NCI-H82 treated with DMSO at 0.1 percent for 48 hours (cell line): ENCODE measurements at regions not wholly inside any gene's neighbourhood (a gene's known extent, or its start where the extent isn't known, plus 50 kb on each side); places are given as distances from the start of the nearest gene placed in this dataset.
A peak's percentile ranks its signal among the peaks of the same experiment; 100 is the strongest.
"Not testable (repeated sequence)": the region's sequence is repeated elsewhere in the genome, so short reads cannot be mapped to it uniquely, and the experiment has no call there.

Source experiments
- DNase-seq: peaks from one replicate; lab custom pipeline; 2025; ENCODE audit not compliant: unreplicated experiment; lab: John Stamatoyannopoulos, UW

DNA sequence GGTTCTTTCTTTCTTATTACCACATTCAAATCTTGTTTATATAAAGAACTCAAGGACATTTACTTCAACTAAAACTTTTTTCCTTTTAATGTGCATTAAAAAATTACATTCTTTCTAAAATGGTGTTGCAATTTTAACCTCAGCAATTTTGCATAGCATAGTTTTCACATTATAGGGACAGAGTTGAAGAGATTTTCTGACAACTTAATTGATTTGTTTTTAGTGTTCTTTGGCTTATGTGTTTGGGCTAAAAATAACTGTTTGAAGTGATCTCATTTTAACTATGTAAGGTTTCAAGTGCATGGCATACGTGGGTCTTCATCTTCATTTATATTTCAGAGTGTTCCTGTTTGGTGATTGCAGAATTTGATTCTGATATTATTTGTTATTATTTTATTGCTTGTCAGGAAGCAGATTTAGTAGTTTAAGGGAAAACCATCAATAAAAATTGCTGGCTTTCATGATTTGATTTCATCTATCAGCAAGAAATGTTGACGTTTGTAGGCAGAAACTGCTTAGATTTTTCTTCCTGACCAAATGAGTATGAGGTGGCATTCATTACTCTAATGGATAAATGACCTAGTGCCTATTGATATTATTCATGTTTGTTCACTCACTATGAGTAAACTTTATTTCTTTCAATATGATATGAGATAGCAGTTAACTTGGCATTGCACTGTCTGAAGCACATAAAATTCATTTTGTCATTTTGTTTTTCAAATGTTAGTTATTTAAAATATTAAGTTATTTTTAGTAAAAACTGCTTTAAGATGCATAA lies 398.4 kb downstream of the NUP35 start:
- DNase-seq, result no peak

DNA sequence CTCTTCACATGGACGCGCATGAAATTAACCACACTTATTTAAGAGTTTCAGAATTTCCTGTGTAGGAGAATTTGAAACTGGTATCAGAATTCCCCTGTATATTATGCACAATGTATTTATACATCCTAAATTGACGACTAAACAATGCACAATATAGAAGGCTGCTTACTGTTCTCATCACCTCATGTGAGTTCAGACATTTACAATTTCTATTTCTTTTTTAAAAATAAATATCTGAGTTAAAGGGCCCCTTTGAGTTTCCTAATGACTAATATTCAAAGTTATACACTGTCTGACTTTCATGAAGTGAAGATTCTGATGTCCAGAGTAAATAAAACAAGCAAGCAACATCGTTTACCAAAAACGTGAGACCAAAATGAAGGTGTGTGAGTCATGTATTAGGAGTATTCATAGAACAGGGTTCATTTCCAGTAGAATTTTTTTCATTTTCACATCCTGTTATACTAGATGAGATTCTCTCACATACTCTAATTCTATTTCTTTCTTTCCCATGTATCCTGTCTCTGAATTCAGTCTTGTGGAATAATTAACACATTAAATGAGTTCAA lies 406.2 kb downstream of the NUP35 start:
- DNase-seq, result no peak

DNA sequence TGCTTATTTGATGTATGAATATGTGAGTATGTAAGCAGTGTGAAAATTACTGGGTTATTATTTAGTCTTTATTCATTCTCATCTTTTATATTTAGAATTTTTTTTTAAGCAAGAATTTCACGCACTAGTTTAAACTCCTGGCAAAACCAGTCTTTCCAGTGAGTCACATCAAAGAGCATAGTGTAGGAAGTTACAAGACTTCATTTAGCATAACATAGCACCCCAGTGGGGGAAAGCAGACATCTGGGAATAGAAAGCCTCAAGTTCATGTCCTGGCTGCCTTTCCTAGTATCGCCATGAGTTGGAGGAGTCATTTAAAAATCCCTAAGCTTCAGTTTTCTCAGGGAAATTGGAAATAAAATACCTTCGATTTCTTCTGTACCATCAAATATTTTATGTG lies 408.3 kb downstream of the NUP35 start:
- DNase-seq, result no peak

DNA sequence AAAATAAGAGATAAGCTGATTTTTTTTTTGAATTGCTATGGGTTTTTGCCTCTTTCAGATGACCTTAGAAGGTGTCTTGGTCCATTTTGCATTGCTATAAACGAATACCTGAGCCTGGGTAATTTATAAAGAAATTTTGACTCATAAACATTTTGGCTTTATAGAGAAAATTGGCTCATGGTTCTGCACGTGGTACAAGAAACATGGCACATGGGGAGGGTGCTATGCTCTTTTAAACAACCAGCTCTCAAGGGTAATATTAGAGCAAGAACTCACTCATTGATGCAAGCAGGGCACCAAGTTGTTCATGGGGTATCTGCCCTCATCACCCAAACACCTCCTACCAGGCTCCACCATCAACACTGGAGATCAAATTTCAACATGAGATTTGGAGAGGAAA lies 408.8 kb downstream of the NUP35 start:
- no peak for DNase-seq

DNA sequence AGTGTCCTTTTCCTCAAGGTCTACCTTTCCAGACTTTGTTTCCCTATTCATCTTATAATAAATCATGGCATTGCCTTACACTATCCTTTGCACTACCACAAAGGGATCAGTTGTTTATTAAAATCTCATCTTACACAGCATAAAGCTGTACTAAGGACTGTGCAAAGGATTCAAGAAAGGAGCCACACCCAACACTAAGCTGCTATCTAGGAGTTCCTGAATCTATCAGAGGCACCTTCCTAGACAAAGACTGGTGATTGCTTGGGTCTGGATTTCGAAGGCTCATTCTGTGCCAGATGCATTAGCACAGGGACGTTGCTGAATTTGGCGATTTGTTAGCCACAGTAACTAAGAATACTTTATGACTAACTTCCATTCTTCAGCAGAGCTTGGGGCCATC lies 412.0 kb downstream of the NUP35 start:
- no peak for DNase-seq

DNA sequence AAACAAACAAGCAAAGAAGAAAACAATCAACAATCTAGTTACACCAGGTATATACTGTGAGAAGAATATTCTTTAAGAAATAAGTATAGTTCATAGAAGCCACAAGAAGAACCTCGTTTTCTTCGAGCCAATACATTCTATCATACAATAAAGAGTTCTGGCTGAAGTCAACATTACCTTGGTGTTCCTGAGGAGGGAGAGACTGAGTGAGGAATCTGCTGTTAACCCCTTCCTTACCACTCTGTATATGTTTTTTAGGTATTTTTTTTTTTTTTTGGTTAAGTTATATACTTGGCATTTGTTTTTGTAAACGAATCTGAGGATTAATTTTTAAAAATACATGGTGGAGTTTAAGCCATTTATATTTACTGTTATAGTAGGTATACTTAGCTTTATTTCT lies 412.5 kb downstream of the NUP35 start:
- DNase-seq, result no peak

DNA sequence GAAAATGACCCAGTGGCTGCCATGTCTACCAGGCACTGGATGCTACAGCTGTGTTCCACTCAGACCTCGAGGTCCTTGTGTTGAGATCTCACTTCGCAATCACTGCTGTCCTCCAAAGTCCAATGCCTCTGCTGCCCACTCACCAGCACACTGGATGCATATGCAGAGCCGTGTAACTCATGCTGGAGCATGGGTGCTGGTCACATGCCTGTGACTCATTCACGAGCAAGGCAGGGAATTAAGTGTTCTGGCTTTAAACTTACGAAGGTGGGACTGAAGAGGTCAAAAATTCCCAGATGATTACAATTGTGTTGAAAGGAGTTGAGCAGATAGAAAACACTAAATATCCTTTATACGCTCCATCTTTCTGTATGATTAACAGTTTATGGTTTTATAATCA lies 417.5 kb downstream of the NUP35 start:
- no peak for DNase-seq

DNA sequence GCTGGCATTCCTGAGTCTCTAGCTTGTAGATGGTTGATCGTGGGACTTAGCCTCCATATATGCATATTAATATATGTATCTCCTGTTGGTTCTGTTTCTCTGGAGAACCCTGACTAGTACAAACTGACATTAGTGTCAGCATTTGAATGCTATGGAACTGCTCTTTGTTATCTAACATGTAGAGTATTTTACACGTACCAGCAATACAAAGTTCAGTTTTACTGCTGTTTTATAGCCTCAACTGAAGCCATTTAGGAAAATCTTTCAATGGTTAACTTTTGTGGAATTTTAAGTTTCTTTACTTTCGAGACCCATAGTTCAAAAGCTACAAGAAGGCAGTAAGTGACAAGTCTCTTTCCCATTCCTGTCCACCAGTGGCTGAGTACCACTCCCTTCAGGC lies 418.4 kb downstream of the NUP35 start:
- no peak for DNase-seq

DNA sequence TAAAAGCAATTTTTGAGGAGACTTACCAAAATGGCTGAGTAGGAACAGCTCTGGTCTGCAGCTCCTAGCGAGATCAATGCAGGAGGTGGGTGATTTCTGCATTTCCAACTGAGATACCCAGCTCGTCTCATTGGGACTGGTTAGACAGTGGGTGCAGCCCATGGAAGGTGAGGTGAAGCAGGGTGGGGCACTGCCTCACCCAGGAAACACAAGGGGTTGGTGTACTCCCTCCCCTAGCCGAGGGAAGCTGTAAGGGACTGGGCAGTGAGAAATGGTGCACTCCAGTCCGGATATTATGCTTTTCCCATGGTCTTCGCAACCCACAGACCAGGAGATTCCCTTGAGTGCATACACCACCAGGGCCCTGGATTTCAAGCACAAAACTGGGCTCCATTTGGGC lies 419.0 kb downstream of the NUP35 start:
- no peak for DNase-seq

DNA sequence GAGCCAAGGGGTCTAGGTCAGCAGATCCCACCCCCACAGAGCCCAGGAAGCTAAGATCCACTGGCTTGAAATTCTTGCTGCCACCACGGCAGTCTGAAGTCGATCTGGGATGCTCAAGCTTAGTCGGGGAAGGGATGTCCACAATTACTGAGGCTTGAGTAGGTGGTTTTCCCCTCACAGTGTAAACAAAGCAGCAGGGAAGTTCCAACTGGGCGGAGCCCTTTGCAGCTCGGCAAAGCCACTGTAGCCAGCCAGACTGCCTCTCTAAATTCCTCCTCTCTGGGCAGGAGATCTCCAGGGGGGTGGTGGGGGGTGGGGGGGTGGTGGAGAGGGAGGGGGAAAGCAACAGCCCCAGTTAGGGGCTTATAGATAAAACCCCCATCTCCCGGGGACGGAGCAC lies 419.5 kb downstream of the NUP35 start:
- no peak for DNase-seq

DNA sequence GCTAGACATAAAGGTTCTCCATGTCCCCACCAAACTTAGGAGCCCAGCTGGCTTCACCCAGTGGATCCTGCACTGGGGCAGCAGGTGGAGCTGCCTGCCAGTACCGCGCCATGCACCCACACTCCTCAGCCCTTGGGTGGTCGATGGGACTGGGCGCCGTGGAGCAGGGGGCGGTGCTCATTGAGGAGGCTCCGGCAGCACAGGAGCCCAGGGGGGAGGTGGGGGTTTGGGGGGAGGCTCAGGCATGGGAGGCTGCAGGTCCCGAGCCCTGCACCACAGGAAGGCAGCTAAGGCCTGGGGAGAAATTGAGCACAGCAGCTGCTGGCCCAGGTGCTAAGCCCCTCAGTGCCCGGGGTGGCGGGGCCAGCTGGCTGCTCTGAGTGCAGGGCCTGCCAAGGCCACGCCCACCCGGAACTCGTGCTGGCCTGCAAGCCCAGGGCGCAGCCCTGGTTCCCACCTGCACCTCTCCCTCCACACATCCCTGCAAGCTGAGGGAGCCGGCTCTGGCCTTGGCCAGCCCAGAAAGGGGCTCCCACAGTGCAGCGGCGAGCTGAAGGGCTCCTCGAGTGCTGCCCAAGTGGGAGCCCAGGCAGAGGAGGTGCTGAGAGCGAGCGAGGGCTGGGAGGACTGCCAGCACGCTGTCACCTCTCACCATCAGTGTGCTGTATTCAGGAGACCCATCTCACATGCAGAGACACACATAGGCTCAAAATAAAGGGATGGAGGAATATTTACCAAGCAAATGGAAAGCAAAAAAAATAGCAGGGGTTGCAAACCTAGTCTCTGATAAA lies 422.5 kb downstream of the NUP35 start:
- DNase-seq, result not testable (repeated sequence)

DNA sequence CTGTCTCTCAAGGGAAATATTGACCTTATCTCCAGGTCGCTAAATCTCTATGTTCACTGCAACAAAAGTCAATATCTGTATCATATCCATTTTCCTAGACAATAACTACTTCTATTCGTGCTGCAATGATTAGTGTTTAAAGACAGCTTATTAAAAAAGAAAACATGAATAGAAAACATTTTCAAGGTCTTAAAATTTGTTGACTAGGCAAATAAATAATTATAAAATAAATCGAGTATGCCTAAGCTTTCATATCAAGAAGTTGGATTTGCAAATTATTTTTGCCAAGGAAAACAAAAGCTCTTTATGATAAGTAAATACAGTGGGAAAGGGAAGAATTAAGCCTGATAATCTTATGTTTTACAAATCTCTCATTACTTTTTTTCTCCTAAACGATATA lies 428.5 kb downstream of the NUP35 start:
- DNase-seq, result no peak

DNA sequence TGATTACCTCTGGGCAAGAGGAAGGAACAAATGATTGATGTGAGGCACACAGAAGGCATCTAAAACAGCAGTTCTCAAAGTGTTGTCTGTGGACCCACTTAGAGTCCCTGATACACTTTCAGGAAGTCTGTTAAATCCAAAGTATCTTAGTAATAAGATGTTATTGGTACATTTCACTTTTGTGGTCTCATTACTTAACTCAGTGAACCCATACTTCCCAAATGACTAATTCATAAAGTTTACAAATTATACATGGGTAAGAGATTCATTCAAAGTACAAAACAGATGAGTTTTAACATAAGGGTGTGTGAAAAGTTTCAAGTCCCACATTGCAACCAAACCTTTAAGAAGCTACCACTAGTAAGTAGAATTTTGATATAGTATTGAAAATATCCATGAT lies 440.5 kb downstream of the NUP35 start:
- DNase-seq, result no peak

DNA sequence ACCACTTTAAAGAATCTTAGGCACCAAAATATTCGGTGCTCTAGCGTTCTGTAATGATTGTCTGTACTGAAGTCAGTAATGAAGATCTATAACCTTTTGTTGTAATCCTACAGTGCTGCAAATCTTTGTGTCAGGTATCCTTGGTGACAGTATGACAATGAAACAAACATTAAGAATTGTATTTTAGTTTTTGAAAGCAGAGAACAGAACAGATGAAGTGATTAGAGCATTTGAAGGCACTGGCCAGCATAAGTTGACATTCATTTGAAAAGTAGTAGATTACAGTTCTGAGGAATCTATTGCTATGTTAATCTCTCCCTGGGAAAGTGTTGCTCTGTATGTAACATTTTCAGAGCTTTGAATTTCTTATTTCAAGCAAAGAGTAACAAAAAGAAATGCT lies 451.2 kb downstream of the NUP35 start:
- no peak for DNase-seq

DNA sequence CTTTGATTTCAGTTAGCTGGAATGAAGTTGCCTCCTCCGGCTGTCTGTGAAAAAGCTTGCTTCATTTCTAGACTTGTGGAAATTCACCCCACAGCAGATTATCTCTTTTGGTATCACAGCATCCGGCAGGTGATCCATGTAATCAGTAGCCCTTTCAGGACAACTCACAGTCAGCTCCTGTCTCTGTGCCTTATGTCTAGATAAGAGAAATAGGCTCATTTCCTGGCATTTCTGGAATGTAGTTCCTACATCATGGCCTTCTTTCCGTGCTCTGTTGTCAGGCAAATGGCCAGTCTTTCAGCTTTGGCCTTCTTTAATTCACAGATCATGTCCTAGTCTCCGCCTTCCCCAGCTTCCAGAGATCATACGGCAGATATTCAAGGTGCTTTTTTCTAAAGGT lies 455.4 kb downstream of the NUP35 start:
- no peak for DNase-seq

DNA sequence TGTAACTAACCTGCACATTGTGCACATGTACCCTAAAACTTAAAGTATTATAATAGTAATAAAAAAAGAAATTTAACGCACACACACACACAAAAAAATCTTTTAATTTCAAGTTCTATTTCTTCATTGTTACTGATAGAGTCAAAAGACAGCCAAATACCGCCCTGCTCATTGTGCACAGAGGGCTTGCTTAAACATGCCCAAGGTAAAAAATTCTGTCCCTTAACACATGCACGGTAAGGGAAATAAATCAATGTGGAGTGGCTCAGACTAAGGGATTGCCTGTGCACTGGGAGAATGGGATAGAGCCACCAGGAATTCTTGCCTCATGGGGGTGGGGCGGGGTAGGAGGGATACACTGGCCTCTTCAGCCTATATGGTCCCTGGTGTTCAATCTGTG lies 468.0 kb downstream of the NUP35 start:
- DNase-seq, result no peak

DNA sequence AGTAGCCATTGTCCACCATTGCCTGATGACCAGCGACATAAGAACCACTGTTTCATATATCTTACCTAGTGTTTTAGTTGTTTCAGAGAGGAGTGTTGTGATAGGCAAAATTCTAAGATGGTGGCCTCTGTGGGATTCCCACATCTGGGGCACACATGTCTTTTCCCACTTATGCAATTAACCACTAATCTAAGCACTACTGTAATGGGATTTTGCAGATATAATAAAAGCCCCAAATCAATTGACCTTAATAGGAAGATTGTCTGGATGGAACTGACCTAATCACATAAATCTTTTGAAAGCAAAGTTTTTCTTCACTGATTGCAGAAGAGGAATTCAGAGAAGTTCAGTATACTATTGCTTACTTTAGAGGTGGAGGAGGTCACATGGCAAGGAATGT lies 469.9 kb downstream of the NUP35 start:
- peak; percentile 56 for DNase-seq

DNA sequence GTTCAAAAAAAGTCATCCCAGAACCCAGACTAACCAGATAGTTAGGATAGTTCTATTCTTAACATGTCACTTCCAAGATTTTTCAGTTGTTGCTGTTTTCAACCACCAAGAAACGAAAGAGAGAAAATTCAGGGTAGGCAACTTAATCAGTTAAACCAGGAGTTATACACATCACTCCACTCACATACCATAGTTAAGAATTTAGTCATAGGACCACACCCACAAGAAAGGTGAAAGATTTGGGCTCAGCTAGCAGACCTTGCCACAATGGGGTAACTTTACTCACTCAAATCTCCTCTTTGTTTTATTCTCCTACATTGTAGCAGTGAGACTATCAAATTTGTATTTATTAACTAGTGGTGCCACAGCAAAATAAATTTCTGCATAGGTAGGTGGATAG lies 473.6 kb downstream of the NUP35 start:
- DNase-seq, result no peak

DNA sequence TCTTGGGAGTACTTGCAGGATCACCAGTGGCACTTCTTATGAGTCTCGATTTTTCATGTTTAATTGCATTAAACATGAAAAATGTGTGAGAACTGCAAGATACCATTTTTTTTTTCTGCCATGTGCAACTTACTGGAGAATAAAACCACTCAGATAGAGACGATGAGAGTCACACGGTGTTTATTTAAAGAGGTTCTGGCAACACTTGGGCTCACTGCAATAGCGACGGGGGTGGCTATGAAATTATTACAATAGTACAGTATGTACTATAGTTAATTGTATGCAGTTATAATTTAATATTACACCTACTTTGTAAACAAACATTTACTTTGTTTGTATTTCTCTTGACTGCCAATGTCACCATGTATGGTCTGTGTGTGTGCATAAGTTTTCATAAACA lies 479.8 kb downstream of the NUP35 start:
- DNase-seq, result no peak

DNA sequence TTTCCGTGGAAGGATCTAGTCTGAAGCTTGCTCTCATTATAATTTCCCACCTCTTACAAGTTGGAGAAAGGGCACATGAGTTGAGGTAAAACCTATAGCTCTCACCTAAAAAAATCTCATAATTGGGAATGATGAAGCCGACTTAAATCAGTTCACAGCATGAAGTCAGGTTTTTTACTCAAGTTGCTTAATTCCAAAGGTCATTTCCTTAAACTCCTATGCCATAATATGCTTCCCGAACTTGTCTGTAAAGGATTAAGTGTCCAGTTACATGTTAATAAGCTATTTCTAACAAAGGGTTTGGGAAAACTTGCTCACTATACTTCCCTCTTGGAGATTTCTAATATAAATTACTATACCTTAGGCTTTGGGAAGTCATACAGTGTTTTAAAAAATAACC lies 481.2 kb downstream of the NUP35 start:
- DNase-seq, result no peak

DNA sequence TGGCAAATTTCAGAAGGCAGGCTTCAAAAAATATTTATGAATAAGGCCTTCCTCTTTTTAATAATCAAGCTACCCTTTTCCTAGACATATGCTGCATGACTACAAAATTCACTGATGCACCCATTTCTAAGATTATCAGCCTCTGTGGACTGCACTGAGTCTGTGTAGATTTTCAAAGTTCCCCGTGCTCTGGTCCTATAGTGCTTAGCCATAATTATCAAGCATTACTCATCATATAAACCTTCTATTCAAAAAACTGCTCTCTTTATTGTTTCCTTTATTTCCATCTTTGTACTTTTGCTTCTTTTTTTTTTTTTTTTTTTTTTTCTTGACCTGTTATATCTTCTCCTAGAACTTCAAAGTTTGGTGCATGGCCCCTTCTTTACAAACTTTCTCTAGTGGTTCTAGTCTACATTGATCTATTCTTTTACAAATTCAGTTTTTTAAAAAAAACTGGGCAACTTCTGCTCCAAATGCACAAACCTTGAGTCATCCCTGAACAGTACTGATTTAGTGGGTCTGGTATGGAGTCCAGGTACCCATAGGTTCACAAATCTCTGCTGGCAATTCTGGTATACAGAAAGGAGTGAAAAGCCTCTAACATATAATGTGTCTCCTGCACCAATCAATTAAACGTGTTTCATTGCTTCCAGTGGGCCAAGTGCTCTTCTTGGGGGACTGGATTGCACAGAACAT lies 481.9 kb downstream of the NUP35 start:
- DNase-seq, result no peak

DNA sequence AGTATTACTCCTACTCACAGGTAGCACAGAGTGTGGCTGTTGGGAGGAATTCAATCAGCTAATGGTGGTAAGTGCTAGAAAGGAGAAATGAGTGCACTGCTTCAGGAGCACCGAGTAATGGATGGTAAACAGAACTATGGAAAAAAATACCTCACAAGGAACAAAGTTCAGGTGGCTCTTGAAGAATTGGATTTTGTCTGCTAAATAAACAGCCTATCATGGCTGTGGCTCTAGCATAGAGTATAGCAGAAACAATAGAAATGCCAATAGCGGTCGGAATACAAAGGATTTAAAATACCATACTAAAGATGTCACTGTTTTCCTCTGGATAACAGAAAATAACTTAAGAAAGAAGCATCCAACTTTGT lies 482.5 kb downstream of the NUP35 start:
- DNase-seq, result no peak
